GM12874 (cell line): ENCODE measurements at regions not wholly inside any gene's neighbourhood (a gene's known extent, or its start where the extent isn't known, plus 50 kb on each side); places are given as distances from the start of the nearest gene placed in this dataset.

Experiments
- TF ChIP-seq, protein P1 (sequence below): IDR thresholded peaks from 2 replicates; pipeline ENCODE4 v1.5.1; 2011; ENCODE audit warnings: low read depth, mild to moderate bottlenecking, control low read depth, low read length, moderate library complexity; ENCODE audit not compliant: insufficient read depth

DNA sequence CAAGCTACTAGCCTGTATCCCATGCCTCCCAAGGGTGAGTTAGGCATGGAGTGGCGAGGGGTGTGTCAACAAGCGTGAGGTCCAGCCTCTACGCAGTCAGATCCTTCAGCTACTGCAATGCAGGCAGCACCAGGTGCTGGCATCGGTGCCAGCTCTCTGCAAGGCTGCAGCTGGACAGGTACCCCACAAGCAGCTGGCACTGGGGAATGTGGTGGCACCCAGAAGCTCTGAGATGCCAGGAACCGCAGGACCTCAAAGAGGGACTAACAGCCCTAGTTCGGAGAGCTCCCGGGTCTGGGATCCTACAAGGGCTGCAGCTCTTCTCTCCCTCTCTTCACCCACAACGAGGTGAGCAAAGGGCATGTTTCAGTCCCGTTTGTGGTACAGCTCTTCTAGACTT, 974.5 kb downstream of the LTN1 start:
- TF ChIP-seq, protein P1, sequence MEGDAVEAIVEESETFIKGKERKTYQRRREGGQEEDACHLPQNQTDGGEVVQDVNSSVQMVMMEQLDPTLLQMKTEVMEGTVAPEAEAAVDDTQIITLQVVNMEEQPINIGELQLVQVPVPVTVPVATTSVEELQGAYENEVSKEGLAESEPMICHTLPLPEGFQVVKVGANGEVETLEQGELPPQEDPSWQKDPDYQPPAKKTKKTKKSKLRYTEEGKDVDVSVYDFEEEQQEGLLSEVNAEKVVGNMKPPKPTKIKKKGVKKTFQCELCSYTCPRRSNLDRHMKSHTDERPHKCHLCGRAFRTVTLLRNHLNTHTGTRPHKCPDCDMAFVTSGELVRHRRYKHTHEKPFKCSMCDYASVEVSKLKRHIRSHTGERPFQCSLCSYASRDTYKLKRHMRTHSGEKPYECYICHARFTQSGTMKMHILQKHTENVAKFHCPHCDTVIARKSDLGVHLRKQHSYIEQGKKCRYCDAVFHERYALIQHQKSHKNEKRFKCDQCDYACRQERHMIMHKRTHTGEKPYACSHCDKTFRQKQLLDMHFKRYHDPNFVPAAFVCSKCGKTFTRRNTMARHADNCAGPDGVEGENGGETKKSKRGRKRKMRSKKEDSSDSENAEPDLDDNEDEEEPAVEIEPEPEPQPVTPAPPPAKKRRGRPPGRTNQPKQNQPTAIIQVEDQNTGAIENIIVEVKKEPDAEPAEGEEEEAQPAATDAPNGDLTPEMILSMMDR = no peak

DNA sequence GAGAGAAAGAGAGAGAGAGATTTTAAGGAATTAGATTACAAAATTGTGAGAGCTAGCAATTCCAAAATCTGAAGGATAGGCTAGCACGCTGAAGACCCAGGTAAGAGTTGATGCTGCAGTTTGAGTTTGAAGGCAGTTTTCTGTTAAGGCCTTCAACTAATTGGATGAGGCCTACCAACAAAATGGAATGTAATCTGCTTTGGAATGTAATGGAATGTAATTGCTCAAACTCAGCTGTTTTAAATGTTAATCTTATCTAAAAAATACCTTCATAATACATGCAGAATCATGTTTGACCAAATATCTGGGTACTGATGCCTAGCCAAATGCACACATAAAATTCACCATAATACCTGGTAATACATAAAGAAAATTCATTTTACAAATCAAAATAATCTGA, 976.1 kb downstream of the LTN1 start:
- TF ChIP-seq, protein P1 = no peak

DNA sequence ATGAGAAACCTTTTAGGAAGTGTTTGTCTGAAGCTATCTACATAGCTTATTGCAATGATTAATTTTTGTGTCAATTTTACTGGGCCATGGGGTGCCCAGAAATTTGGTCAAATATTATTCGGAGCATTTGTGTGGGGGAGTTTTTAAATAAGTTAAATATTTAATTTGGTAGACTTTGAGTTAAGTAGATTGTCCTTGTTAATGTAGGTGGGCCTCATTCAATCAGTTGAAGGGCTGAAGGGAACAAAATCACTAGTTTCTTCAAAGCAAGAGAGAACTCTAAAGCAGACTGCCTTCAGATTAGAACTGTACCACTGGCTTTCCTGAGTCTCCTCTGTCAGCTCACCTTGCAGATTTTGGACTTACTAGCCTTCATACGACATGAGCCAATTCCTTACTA, 1008.6 kb upstream of the ADAMTS5 start:
- TF ChIP-seq, protein P1 = no peak

DNA sequence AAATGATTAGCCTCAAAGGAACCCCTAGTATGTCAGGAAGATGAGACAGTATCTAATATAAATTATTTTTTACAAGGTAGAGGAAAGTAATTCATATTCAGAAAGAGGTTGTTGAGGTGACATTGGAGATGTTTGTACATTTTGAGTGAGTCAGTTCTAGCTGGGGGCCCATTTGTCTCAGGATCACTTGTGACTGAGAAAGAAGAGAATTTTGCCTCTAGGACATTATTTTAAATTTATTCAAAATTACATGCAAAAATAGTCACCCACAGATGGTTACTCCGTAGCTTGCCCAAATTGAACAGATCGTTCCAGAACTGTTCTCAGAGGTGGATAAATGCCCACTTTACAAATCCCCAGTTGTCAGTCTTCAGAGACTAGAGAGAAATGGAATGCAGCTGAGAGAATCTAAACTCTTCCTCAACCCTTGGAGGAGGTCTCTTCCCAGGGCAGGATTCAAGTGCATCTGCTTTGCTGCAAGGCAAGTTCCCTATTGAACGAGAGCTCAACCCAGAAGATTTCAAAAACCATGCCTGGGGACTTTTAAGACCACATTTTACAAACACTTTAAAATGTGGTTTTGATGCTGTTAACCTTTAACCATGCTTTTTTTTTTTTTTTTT, 987.8 kb upstream of the ADAMTS5 start:
- TF ChIP-seq, protein P1 = no peak

DNA sequence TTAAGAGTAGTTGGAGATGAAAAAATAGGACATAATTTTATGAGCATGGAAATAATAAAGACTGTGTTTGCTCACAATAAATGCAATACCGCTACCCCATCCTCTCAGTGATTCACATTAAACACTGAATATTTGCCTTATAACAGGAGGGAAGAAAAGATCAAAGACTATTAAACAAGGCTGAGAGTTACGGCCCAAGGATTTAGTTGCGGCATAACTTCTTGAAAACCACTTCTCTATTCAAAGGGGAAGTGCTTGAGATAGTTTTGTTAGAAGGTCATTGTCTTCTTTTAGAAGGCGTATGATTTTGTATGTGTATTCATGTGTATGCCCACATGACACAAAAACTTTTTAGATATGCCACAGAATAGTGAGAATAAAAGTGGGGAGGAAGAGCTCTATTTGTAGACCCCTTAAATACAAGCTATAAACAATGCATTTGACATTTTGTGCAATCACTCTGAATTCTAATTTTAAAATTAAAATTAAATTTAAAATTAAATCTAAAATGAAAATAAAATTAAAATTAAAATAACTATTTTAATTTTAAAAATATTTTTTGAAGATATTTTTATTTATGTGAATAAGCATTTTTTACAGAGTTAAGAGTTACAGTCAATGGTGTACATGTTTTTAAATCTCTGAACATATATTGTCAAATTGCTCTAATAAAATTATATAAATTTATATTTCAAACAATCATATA, 986.6 kb upstream of the ADAMTS5 start:
- TF ChIP-seq, protein P1 = no peak

DNA sequence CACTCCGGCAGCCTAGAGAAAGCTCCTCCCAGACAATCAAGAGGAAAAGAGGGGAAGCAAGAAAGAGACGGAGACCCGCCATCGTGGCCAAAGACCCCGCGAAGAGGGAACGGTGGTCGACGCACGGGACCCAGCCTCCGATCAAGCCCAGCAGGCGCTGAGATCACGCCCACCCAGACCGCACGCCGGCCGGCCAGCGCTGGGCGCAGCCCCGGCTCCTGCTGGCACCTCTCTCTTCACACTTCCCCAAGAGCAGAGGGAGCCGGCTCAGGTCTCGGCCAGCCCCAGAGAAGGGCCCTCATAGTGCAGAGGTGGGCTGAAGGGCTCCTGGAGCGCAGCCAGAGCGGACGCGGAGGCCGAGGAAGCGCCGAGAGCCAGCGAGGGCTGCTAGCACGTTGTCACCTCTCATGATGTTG, 918.4 kb upstream of the ADAMTS5 start:
- TF ChIP-seq, protein P1 = no peak

DNA sequence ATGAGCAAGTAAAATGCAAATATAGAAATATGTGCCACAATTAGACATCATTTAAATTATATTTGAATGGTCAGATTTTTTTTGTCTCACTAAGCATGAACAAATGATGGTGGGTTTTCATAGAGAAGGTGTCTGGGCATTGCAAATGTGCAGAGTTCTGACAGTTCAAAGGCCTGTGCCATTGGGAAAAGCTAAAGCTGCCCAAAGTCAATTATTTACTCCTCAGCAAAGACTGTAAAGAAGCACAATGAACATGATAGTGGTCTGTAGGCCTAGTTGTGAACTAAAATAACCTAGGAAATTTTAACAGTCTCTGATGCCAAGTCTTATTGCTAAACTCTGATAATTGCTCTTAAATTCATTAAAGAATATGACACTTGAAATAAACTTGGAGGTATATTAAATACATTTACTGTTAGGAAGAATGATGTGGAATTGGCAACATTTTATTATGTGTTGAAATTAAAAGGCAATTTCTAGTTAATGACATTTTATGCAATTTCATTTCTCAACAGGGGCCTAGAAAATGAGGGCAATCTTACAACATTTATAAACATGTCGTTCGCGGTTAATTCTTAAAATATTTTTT, 874.3 kb upstream of the ADAMTS5 start:
- TF ChIP-seq, protein P1 = no peak
